ENCODE measurements at regions not wholly inside any gene's neighbourhood (a gene's known extent, or its start where the extent isn't known, plus 50 kb on each side); places are given as distances from the start of the nearest gene placed in this dataset.

DNA sequence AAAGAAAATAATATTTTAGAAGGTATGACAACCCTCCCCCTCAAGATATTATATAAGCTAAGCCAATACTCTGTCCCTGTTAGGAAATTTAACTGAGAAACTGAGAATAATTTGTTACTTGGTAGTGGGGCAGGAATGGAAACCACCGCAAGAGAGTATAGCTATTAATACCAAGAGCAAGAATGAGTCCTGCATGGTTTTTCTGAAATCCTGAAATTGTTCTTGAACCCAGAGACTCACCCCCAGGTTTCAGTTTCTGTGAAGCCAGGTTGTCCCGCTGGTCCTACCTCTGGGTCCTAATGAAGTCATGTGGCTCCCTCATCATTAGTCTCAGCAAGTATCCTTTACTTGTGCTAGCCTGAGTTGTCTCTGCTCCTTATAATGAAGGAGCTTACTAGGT is 671.0 kb upstream of the ACVR2A start:
- Histone ChIP-seq H4K20me1 (ENCODE audit: control insufficient read depth, insufficient read depth, insufficient read length) (no peaks in the 10 kb centered on the region), H3K4me2 (ENCODE audit: insufficient read depth, insufficient read length, low read length) (no peak overlapping the region), H3T11ph (ENCODE audit: low read length) (no peak overlapping the region), H3K4me1 (ENCODE audit: insufficient read depth, low read length) (peaks cover 4% of the 10 kb centered on the region; the same call in 1 of the 2 replicates), H3K79me2 (ENCODE audit: insufficient read depth, low read length) (no peaks in the 10 kb centered on the region), H2BK20ac (ENCODE audit: low read depth, low read length, poor library complexity, severe bottlenecking) (no peak overlapping the region), H4K5ac (ENCODE audit: insufficient read length, low read depth, low read length) (no peak overlapping the region), H3K27me3 (ENCODE audit: insufficient read depth, low read length) (no peaks in the 10 kb centered on the region), H2BK15ac (ENCODE audit: low read depth, low read length) (no peak overlapping the region), H3K18ac (ENCODE audit: insufficient read length, low read depth, low read length) (no peak overlapping the region), H3K23me2 (ENCODE audit: insufficient read length, low read depth, low read length, poor library complexity, severe bottlenecking) (no peaks in the 10 kb centered on the region), H3K79me1 (ENCODE audit: insufficient read depth, low read depth, low read length, poor library complexity, severe bottlenecking) (no peaks in the 10 kb centered on the region), H2AFZ (ENCODE audit: low read length) (no peak overlapping the region), H2BK5ac (ENCODE audit: insufficient read length, low read length) (no peak overlapping the region), H2AK5ac (ENCODE audit: insufficient read length, low read length) (no peak overlapping the region), H3K9ac (ENCODE audit: extremely low read depth, insufficient read length, low read length) (no peak overlapping the region), H4K8ac (replicated peaks; ENCODE audit: insufficient read length, low read depth, low read length) (no peak overlapping the region), H3K4ac (ENCODE audit: low read depth, low read length) (no peak overlapping the region), H3K56ac (ENCODE audit: insufficient read length, low read depth, low read length) (no peak overlapping the region), H3K23ac (ENCODE audit: insufficient read length, low read depth, low read length) (no peak overlapping the region), H3K14ac (ENCODE audit: insufficient read depth, low read length) (no peak overlapping the region), H2BK12ac (ENCODE audit: insufficient read length, low read depth, low read length) (no peak overlapping the region), H2BK120ac (ENCODE audit: low read depth, low read length, poor library complexity, severe bottlenecking) (no peak overlapping the region), H3K9me3 (ENCODE audit: control insufficient read depth, low read depth, low read length) (no peaks in the 10 kb centered on the region), H3K27ac (ENCODE audit: insufficient read length, low read depth, low read length) (no peak overlapping the region), H4K91ac (ENCODE audit: insufficient read length, low read depth, low read length) (no peak overlapping the region)
- no peak overlapping the region for H3K4me3 Mint-ChIP-seq
- no peak overlapping the region for H3K27ac Mint-ChIP-seq
- peaks cover 4 to 5% of the 10 kb centered on the region in 2 experiments for H3K9me3 Mint-ChIP-seq
- H3K36me3 Mint-ChIP-seq (ENCODE audit: insufficient read depth in 1 of 3, low read depth in 3 of 3), result peaks cover 0 to 5% (median 3%) of the 10 kb centered on the region in 3 experiments; a peak in 4 of 7 replicates
- TF ChIP-seq, protein P1, sequence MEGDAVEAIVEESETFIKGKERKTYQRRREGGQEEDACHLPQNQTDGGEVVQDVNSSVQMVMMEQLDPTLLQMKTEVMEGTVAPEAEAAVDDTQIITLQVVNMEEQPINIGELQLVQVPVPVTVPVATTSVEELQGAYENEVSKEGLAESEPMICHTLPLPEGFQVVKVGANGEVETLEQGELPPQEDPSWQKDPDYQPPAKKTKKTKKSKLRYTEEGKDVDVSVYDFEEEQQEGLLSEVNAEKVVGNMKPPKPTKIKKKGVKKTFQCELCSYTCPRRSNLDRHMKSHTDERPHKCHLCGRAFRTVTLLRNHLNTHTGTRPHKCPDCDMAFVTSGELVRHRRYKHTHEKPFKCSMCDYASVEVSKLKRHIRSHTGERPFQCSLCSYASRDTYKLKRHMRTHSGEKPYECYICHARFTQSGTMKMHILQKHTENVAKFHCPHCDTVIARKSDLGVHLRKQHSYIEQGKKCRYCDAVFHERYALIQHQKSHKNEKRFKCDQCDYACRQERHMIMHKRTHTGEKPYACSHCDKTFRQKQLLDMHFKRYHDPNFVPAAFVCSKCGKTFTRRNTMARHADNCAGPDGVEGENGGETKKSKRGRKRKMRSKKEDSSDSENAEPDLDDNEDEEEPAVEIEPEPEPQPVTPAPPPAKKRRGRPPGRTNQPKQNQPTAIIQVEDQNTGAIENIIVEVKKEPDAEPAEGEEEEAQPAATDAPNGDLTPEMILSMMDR (conservative IDR thresholded peaks at IDR 0.05), result no peak
- DNase-seq, result no peak
- WGBS (ENCODE audit: extremely low coverage, insufficient read length, low lambda C conversion rate), result no CpG with 5 or more reads among the region's 2 CpGs
- peaks cover 11% of the 10 kb centered on the region for H3K27me3 Mint-ChIP-seq (ENCODE audit: low read depth)
- peaks cover 23 to 31% of the 10 kb centered on the region in 2 experiments for H3K4me1 Mint-ChIP-seq
